G401.6 (cell line): ENCODE measurements at regions not wholly inside any gene's neighbourhood (a gene's known extent, or its start where the extent isn't known, plus 50 kb on each side); places are given as distances from the start of the nearest gene placed in this dataset.

ENCODE experiments used
- FAIRE-seq: peaks from 2 replicates; lab custom pipeline; 2012; peaks lifted over from hg19 to GRCh38; lab: Jason Lieb, UNC

GRCh38 chr14:101373690-101374295 is 187.5 kb upstream of the DIO3 start:
- FAIRE-seq, result no peak

DNA sequence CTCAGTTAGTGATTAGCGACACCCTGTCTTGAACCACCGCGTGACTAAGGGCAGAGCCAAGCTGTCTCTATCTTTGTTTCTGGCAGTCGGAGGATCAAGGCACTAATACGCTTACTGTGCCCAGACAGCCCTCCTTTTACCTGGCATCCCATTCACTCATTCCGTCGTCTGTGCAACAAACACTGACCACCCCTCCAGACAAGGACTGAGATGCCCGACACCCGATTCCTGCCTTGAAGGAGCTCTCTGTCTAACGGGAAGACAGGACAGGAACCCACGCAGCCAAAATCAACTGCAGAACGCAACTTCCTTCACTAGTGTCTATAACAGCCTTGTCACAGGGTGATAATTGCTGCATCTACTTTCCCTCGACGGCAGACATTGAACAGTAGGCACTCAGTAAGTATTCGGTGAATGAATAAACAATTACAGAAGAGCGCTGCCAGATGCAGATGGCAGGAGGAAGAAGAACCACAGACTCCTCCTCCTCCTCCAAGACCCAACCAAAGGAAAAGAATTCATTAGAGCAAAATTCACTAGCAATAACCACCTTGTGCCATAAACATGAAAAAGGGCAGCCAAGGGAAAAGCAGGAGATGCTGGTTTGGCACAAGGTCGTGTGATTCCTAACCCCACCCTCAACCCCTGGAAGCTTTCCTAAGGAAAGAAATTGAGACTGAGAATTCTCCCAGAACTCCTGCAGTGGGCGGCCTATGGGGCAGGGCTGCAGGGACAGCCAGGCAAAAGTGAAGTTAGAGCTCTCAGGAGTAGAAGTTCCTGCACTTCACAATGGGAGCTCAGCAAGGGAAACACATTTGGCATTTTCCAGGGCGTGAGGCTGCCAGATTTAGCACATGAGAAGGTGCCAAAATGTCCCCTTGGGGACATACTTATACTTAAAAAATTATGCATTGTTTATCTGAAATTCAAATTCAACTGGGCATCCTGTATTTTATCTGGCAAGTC is 186.6 kb upstream of the DIO3 start:
- no peak for FAIRE-seq

GRCh38 chr14:101377069-101377468 is 184.2 kb upstream of the DIO3 start:
- FAIRE-seq, result no peak

DNA sequence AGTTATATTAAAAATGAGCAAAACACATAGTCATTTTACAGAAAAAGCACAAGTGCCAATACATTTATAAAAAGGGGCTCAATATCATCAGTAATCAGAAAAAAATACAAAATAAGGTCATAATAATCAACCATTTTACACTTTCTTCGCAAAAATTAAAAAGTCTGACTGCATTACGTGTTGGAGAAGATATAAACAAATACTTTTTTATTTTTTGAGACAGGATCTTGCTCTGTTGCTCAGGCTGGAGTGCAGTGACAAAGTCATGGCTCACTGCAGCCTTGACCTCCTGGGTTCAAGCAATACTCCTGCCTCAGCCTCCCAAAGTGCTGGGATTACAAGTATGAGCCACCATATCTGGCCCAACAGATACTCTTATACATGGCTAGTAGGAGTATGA is 181.5 kb upstream of the DIO3 start:
- no peak for FAIRE-seq

GRCh38 chr14:101380512-101380911 is 180.8 kb upstream of the DIO3 start:
- FAIRE-seq, result no peak

GRCh38 chr14:101380940-101381339 is 180.4 kb upstream of the DIO3 start:
- FAIRE-seq, result no peak

GRCh38 chr14:101383737-101384338 is 177.5 kb upstream of the DIO3 start:
- no peak for FAIRE-seq

GRCh38 chr14:101394374-101394773 is 166.9 kb upstream of the DIO3 start:
- no peak for FAIRE-seq

DNA sequence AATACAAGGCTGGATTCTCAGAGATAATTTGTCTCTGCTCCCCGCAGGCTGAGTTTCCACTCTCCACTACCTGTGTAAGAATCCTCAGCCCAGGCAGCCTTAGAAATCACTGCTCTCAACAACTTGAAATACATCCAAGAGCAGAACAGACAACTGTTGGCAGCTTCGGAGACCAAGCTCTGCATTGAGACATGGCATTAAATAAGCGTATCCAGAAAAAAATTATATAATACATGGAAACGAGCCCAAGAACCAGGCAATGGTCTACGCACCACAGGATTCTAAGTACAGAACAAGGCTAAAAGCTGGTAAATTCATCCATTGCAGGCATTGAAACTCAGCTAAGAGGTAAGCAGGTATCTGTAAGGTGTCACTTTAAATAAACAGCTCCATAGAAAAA is 165.5 kb upstream of the DIO3 start:
- no peak for FAIRE-seq

DNA sequence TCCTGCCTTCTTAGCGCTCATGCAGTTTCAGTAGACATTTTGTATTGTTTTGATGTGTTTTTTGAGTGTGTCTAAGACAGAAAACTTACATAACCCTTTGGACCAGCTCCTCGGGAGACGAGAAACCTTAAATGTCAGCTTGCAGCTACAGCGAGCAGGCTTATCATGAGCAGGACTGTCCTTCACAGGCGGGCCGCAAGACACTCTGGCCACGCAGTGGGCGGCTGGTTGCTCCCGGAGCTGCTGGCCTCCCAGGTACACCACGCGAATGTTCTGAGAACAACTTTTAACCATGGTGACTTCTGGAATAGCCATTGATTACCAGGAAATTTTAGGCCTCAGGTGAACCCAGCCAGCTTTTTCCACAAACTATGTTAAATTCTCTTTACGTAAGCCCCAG is 164.1 kb upstream of the DIO3 start:
- no peak for FAIRE-seq

DNA sequence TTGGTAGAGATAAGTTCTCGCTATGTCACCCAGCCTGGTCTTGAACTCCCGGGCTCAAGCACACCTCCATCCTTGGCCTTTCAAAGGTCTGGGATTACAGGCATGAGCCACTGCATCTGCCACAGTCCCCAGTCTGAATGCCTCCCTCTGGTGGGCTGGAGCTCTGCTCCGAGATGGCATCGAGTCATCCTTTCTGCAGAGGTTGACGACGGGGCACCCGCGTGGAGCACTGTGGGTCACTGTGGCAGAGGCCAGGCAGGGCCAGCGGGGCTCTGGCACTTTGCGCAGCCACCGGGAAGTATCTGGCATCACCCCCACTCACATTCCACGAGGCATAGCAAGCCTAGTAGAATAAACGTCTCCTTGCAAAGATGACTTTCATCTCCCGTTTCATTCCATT is 163.3 kb upstream of the DIO3 start:
- no peak for FAIRE-seq

DNA sequence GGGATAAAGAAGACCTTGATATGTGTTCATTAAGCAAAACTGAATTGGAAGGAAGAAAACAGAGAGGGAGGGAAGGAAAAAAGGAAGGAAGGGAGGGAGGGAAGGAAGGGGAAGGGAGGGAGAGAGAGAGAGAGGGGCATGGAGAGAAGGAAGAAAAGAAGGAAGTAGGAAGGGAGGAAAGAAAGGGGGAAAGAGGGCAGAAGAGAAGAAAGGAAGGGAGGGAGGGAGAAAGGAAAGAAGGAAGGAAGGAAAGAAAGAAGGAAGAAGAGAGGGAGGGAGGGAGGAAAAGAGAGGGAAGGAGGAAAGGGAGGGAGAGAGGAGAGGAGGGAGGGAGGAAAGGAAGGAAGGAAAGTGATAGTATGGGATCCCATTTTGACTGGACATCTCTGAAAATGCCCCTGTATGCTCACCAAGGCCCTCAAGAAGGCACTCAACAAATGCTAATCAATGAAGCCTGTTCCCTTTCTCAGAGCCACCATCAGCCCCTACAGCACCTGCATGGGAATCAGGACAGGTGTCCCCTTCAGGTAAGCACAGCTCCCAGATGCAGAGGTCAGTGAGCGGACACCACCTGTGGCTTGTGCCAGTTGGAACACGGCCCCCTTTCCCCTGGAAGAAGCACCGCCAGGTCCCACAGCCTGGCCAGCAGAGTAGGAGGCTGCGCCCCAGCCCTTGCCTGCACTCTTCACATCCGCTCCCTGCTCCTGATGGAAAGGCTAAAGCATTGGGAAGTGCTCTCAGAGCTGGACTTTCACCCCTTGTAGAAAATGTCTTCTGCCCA is 161.4 kb upstream of the DIO3 start:
- FAIRE-seq, result no peak

GRCh38 chr14:101400830-101401229 is 160.5 kb upstream of the DIO3 start:
- FAIRE-seq, result no peak

DNA sequence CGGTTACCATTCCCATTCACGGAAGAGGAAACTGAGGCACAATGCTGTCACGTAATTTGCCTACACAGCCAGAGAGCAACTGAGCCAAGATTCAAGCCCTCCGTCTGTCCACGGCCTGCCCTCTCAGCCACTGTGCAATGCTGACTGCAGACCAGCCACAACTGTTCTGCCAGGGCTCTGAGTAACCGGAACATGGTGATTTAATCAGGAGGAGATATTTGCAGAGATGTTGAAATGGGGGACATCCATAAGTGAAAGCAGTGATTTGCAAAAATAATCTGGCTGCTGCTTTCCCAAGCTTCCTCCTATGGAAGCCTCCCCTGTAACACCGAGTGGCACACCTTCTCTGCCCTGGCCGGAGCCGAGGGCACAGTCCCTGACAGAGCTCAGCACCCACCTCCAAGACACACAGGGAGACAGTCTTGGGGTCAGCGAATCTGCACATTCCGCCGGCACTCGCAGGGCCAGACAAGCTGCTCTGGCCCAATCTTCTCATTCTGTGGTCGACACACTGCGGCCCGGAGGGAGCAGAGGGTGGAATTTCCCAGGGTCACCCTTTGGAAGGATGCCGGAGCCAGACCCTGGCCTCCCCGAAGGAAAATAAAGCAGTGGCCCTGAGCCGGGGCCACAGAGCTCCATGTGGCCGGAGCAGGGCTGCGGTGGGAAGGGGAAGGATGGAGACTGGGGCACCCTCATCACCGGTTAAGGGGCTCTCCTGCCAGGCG is 158.2 kb upstream of the DIO3 start:
- no peak for FAIRE-seq

DNA sequence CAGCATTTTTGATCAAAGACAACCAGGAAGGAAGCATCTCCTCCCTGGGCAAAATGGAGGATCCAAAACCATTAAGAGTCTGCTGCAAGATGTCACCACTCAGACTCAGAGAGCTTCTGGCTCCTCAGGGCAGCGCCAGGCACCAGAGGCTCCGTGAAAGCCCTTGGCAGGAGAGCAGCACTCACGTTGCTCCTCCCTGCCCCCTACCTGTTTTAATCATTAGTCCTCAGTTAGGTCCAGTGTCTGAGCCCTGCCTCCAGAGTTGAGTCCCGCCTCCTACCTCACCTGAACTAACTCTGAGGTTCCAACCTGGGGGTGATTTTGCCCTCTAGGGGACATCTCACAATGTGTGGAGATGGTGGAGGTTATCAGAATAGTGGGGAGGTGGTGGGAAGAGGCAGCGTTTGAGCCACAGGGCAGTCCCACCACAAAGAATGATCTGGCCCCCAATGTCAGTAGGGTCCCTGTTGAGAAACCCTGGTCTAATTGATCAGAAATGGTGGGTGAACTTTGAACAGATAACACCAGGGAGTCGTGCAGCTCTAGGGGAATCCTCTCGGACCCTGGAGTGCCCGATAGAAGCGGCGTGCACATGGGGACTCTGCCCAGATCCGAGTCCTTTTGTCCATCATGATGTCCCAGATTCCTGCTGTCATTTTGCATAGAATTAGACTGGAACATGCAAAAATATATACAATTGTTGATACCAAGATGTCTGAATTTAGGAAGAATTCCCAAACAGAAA is 156.7 kb upstream of the DIO3 start:
- FAIRE-seq, result no peak

- FAIRE-seq, result no peak
These were observed 156.0 kb upstream of the DIO3 start for GRCh38 chr14:101405171-101405883.

GRCh38 chr14:101406921-101407320 is 154.4 kb upstream of the DIO3 start:
- FAIRE-seq, result no peak

DNA sequence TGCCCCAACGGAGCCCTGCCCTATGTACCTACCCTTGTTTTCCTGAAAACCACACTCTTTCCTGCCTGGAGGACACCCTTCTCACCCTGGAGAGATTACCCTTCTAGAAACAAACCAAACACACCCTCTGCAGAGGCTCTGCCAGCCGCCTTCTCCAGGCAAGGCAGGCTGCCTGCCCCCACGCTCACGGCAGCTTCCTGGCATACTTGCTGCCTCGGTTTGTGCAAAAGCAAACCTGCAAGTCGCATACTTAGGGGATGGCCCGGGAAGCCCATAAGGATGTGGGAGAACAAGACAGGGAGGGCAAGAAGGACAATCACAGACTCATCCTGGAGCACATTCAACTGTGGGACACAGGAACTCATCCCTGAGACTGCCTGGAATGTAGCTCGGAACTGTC is 154.0 kb upstream of the DIO3 start:
- FAIRE-seq, result no peak

- no peak for FAIRE-seq
These were observed 153.0 kb upstream of the DIO3 start for GRCh38 chr14:101408077-101408831.
